Osteoblast (primary cell): ENCODE measurements at regions not wholly inside any gene's neighbourhood (a gene's known extent, or its start where the extent isn't known, plus 50 kb on each side); places are given as distances from the start of the nearest gene placed in this dataset.
"Not testable (repeated sequence)": the region's sequence is repeated elsewhere in the genome, so short reads cannot be mapped to it uniquely, and the experiment has no call there.

Experiments
- DNase-seq: peaks from one replicate; pipeline ENCODE4 v3.0.0; 2011; ENCODE audit warnings: low spot score, mixed read lengths; ENCODE audit not compliant: insufficient read length; ENCODE audit errors: missing footprints
- H2AFZ ChIP-seq: 2 replicates; pipeline ENCODE4 v1.6.0; 2011; ENCODE audit warnings: mild to moderate bottlenecking, low read length
- H3K27ac ChIP-seq: 2 replicates; pipeline ENCODE4 v1.5.1; 2011; ENCODE audit warnings: mild to moderate bottlenecking, low read depth, low read length, moderate library complexity
- H3K27me3 ChIP-seq: 2 replicates; pipeline ENCODE4 v1.6.0; 2012; ENCODE audit warnings: mild to moderate bottlenecking, control low read depth, inconsistent platforms, low read length, moderate library complexity; ENCODE audit not compliant: insufficient read depth
- H3K36me3 ChIP-seq: 2 replicates; pipeline ENCODE4 v1.5.1; 2011; ENCODE audit warnings: mild to moderate bottlenecking, low read length, control low read depth, moderate library complexity; ENCODE audit not compliant: insufficient read depth
- H3K4me1 ChIP-seq: 2 replicates; pipeline ENCODE4 v1.5.1; 2011; ENCODE audit warnings: mild to moderate bottlenecking, low read length, control low read depth, moderate library complexity; ENCODE audit not compliant: insufficient read depth
- H3K4me2 ChIP-seq: 2 replicates; pipeline ENCODE4 v1.6.0; 2011; ENCODE audit warnings: mild to moderate bottlenecking, low read length; ENCODE audit not compliant: insufficient read depth
- H3K4me3 ChIP-seq: fragments of 200-600 bp; sonication (generic); 3 replicates; pipeline ENCODE4 v1.5.1; 2012; ENCODE audit warnings: mild to moderate bottlenecking, low read length, inconsistent platforms; ENCODE audit not compliant: insufficient read depth
- H3K79me2 ChIP-seq: 2 replicates; pipeline ENCODE4 v1.6.0; 2012; ENCODE audit warnings: mild to moderate bottlenecking, low read length, control low read depth, inconsistent platforms; ENCODE audit not compliant: insufficient read depth
- H3K9me3 ChIP-seq: 2 replicates; pipeline ENCODE4 v1.5.1; 2011; ENCODE audit warnings: low read depth, low read length, control low read depth
- H4K20me1 ChIP-seq: 2 replicates; pipeline ENCODE4 v1.6.0; 2012; ENCODE audit warnings: mild to moderate bottlenecking, low read length, control low read depth; ENCODE audit not compliant: insufficient read depth
- CTCF ChIP-seq: IDR thresholded peaks from 2 replicates; pipeline ENCODE4 v1.5.1; 2011; ENCODE audit warnings: mild to moderate bottlenecking, low read depth, low read length, moderate library complexity; ENCODE audit errors: extremely low read depth

- TF ChIP-seq CTCF = no peak
- no peaks in the 10 kb centered on the region for H3K79me2 ChIP-seq
Observed at GRCh38 chr9:105021917-105022316, 94.0 kb upstream of the ABCA1 start.

GRCh38 chr9:105022545-105022944, 94.6 kb upstream of the ABCA1 start:
- H3K36me3 ChIP-seq, H3K4me2 ChIP-seq, H2AFZ ChIP-seq, H3K4me1 ChIP-seq, H3K9me3 ChIP-seq, H4K20me1 ChIP-seq, H3K4me3 ChIP-seq, DNase-seq, H3K27ac ChIP-seq, H3K79me2 ChIP-seq, H3K27me3 ChIP-seq: not testable (repeated sequence)

More at GRCh38 chr9:105021917-105022316, 94.0 kb upstream of the ABCA1 start:
- Histone ChIP-seq H4K20me1 (no peaks in the 10 kb centered on the region), H3K27me3 (no peaks in the 10 kb centered on the region), H3K9me3 (no peaks in the 10 kb centered on the region), H2AFZ (no peak overlapping the region), H3K4me3 (no peak overlapping the region), H3K27ac (no peak overlapping the region), H3K4me1 (peaks cover 7% of the 10 kb centered on the region), H3K36me3 (no peaks in the 10 kb centered on the region), H3K4me2 (no peak overlapping the region)
- DNase-seq = peak; percentile 11

GRCh38 chr9:105023788-105024187, 95.8 kb upstream of the ABCA1 start:
- no peaks in the 10 kb centered on the region for H3K27me3 ChIP-seq
- no peaks in the 10 kb centered on the region for H4K20me1 ChIP-seq
- H3K27ac ChIP-seq = no peak overlapping the region
- no peak overlapping the region for H3K4me2 ChIP-seq
- DNase-seq = peak; percentile 1
- no peaks in the 10 kb centered on the region for H3K36me3 ChIP-seq
- H3K9me3 ChIP-seq = no peaks in the 10 kb centered on the region
- H2AFZ ChIP-seq = no peak overlapping the region
- TF ChIP-seq CTCF = no peak
- H3K79me2 ChIP-seq = no peaks in the 10 kb centered on the region
- H3K4me1 ChIP-seq = peaks cover 10% of the 10 kb centered on the region
- no peak overlapping the region for H3K4me3 ChIP-seq

- Histone ChIP-seq H3K9me3 (no peaks in the 10 kb centered on the region), H2AFZ (no peak overlapping the region), H3K4me2 (no peak overlapping the region), H3K4me3 (no peak overlapping the region), H4K20me1 (no peaks in the 10 kb centered on the region), H3K79me2 (no peaks in the 10 kb centered on the region), H3K27ac (no peak overlapping the region), H3K36me3 (no peaks in the 10 kb centered on the region), H3K27me3 (no peaks in the 10 kb centered on the region), H3K4me1 (peaks cover 10% of the 10 kb centered on the region)
- no peak for TF ChIP-seq CTCF
- no peak for DNase-seq
Observed at GRCh38 chr9:105024529-105024928, 96.6 kb upstream of the ABCA1 start.
